SK-N-SH treated with all-trans-retinoic acid at 6 μM for 48 hours (cell line): ENCODE measurements at regions not wholly inside any gene's neighbourhood (a gene's known extent, or its start where the extent isn't known, plus 50 kb on each side); places are given as distances from the start of the nearest gene placed in this dataset.

ENCODE experiments used
- ARNTL ChIP-seq: fragments of 450-650 bp; formaldehyde crosslinking; IDR thresholded peaks from 2 replicates; pipeline ENCODE4 v1.5.0; 2020; ENCODE audit warnings: low read depth, mild to moderate bottlenecking, moderate library complexity, borderline replicate concordance
- OSR1 ChIP-seq: fragments of 250-450 bp; sonication (Bioruptor Pico); IDR thresholded peaks from 2 replicates; pipeline ENCODE4 v1.8.0; 2022; ENCODE audit warnings: moderate library complexity, mild to moderate bottlenecking, inconsistent platforms
- POU6F1 ChIP-seq: fragments of 250-450 bp; sonication (Bioruptor Pico); IDR thresholded peaks from 2 replicates; pipeline ENCODE4 v1.8.0; 2021; ENCODE audit warnings: low read depth, mild to moderate bottlenecking, moderate library complexity, borderline replicate concordance
- SNAI2 ChIP-seq: fragments of 250-450 bp; sonication (Bioruptor Pico); IDR thresholded peaks from 2 replicates; pipeline ENCODE4 v1.5.0; 2020; ENCODE audit warnings: mild to moderate bottlenecking, moderate library complexity
- ZC3H10 ChIP-seq: fragments of 250-450 bp; sonication (Bioruptor Pico); IDR thresholded peaks from 2 replicates; pipeline ENCODE4 v1.5.1; 2021; ENCODE audit warnings: mild to moderate bottlenecking, moderate library complexity
- TF ChIP-seq, protein P1 (sequence below): fragments of 250-450 bp; sonication (Bioruptor Pico); IDR thresholded peaks from 2 replicates; pipeline ENCODE4 v1.8.0; 2020; ENCODE audit warnings: mild to moderate bottlenecking, moderate library complexity, borderline replicate concordance

DNA sequence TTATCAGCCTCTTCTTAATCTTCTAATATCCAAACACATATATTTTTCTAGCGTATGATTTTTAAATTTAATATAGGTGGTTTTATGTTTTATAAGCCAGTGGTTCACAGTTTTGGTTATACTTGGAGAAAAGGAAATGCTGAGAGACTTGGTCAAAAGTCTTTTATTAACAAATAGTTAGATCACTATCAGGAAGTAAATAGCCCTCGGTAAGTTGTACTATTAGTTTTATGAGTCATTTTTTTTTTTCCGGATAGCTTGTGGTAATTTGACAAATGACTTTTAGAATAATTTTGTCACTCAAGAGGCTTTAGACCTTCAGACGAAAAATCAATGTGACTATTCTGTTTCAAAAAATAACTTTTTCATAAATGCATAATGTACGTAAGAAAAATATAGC is 232.2 kb upstream of the ROBO1 start:
- TF ChIP-seq ARNTL (CRISPR knock-in tag) (no peak), SNAI2 (no peak), ZC3H10 (CRISPR knock-in tag) (no peak), POU6F1 (CRISPR knock-in tag) (no peak), OSR1 (no peak)
- TF ChIP-seq, protein P1, sequence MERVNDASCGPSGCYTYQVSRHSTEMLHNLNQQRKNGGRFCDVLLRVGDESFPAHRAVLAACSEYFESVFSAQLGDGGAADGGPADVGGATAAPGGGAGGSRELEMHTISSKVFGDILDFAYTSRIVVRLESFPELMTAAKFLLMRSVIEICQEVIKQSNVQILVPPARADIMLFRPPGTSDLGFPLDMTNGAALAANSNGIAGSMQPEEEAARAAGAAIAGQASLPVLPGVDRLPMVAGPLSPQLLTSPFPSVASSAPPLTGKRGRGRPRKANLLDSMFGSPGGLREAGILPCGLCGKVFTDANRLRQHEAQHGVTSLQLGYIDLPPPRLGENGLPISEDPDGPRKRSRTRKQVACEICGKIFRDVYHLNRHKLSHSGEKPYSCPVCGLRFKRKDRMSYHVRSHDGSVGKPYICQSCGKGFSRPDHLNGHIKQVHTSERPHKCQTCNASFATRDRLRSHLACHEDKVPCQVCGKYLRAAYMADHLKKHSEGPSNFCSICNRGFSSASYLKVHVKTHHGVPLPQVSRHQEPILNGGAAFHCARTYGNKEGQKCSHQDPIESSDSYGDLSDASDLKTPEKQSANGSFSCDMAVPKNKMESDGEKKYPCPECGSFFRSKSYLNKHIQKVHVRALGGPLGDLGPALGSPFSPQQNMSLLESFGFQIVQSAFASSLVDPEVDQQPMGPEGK (CRISPR knock-in tag) = no peak
